Activated CD4-positive, alpha-beta T cell treated with anti-CD3 and anti-CD28 coated beads, Interleukin-2, amount 50 U/mL, for 16 hours (primary cell): ENCODE measurements at regions not wholly inside any gene's neighbourhood (a gene's known extent, or its start where the extent isn't known, plus 50 kb on each side); places are given as distances from the start of the nearest gene placed in this dataset.

Experiments
- DNase-seq: peaks from one replicate; pipeline ENCODE4 v3.0.0-alpha.2; 2020

DNA sequence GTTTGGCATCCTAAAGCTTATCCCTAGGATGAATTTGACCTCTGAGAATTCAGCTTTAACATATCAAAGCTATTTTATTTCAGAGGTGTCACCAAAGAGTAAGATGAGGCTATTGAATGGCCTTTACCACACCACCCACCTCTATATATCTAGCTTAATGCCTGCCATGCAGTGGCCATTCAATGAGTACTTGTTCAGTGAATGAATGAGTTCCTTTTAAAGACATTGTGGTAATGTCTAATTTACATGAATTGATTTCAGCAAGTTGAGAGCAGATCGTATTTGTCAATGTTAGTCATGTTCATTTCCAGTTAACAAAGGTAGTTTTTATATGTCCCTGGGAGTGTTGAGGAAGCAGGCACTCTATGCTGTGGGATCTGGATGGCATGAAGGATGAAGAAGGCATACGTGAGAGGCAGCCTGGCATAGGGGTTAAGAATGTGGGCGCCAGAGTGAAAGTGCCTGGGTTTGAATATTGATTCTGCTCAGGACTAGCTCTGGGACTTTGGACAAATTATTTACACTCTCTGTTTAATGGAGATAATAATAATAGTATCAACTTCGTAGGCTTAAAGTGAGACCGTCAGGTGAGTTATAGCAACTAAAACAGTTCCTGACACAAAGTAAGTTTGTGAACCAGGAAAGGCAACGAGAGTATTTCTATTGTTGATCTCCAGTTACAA lies 434.1 kb upstream of the CHST9 start:
- no peak for DNase-seq

DNA sequence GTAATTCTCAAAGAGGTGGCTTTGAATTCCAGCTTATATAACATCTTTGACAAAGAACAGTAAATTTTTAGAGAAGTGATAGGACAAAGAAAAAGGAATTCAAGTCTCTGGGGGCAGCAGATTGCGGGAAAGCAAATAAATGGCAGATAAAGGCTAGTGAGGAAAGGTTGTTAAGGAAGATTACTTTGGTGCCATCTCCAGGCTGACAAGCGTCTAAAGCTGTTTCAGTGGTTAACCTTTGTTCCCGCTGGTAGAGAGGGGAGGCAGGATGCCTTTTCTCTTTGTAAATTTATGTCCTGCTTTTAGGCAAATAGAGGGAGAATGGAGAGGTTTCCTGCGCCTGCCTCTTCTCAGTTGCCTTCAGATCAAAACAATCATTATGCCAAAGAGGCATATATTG lies 431.2 kb upstream of the CHST9 start:
- DNase-seq, result no peak

DNA sequence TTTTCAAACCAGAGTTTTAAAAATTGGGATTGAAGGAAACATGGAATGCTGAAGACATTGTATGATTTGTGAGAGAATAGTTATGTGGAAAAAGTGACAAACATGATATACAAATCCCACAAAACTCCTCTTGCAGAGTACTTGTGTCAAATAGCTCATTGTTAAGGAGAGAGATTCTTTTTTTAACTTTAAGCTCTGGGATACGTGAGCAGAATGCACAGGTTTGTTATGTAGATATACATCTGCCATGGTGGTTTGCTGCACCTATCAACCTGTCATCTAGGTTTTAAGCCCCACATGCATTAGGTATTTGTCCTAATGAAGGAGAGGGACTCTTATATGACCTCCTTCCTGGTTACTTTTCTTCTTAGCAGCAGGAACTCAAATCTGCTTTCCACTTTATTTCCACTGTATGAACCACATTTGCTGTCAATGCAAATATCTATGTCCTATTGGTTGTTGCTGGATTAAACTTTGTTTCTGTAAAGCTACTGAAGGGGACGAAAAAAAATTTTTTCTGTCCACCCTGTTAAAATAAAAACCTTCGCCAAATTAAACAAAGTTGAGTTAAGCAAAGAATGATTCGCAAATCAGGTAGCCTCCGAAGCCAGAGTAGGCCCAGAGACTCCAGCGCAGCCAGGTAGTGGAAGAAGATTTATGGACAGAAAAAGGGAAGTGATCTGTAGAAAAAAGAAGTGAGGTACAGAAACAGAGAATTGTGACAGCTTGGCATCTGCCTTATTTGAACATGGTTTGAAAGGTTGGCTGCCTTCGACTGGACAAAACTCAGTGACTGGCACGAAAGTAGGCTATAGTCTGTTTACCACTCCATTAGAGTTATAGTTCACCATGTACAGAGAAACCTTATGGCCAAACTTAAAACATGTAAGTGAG lies 430.1 kb upstream of the CHST9 start:
- no peak for DNase-seq

DNA sequence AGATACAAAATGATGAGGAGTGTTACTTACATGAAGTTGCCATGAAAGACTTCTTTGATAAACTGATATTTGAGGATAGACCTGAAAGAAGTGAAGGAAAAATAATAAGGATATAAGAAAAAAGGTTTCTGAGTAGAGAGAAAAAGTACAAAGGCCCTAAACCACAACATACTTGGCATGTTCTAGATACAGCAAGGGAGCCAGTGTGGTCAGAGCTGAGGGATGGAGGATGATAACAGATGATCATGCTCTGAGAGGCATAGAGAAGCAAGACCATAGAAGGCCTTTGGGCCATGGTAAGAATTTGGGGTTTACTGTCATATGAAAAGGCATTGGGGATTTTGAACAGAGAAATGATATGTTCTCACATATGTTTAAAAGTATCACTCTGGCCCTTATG lies 424.1 kb upstream of the CHST9 start:
- DNase-seq, result no peak

DNA sequence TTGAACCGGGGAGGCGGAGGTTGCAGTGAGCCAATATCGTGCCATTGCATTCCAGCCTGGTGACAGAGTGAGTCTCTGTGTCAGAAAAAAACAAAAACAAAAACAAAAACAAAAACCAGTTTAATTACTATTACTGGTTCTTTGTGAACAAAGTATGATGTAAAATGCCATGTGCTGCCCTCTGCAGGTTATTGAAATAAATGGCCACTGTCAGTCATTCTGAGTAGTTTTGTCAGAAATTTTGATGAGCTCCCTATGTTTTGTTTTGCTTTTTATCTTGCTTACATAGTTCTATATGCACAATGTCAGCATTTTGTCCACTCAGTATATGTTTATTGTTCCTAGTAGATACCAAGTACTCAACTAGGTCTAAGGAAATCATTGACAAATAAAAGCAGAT lies 423.6 kb upstream of the CHST9 start:
- peak; percentile 1 for DNase-seq

DNA sequence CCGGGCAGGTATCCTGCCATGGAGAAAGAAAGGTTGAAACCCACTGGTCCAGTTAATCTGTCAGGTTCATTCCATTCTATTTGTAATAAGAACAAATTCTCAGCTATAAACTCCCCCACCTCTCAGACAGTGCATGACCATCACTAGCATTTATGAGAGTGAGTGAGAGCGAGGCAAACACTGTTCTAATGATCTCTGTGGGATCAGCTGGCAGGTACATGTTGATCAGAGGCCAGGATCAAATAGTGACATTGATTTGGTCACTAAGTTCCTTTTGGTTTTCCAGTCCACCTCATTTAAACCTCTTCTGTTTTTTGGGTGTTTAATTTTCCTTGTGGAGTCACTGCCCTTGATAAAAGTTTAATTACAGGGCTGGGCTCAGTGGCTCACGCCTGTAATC lies 423.1 kb upstream of the CHST9 start:
- no peak for DNase-seq

DNA sequence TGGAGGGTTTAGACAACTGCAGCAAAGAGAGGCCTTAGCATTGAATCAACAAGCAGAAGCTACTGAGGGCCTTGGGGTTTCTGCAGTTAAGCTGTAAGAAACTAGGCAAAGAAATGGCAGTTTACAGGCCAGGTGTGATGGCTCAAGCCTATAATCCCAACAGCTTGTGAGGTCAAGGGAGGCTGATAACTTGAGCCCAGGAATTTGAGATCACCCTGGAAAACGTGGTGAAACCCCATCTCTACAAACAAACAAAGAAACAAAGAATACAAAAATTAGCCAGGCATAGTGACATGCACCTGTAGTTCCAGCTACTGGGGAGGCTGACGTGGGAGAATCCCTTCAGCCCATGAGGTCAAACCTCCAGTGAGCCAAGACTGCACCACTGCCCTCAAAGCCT lies 421.6 kb upstream of the CHST9 start:
- no peak for DNase-seq

DNA sequence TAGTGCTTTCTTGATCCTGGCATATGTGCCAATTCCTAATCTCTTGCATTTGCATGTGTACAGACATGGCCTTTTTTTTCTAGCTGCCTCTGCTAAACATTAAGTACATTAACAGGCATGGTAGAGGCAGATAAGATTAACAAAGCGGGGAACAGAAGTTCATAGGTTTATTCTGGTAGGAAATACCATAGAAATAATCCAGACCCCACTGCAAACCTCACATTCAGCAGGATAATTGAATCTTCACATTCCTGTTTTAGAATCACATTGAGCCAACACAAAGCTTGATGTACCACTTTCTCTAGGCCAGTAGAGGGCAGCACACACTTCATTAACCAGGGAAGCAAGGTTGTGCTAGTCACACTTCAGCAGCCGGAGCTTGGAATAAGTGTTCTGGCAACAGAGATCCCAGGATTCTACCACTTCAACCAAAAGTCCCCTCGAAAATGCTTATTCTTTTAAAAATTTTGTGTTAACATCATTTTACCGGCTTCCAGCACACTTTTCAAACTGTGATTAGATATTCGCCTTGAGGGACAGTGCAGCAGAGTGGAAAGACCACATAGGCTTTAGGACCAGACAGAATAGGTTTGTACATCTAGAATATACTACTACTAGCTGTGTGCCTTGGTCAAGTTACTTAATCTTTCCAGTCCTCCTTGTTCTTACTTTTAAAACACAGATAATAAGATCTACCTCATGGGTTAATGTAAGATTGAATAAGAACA lies 420.2 kb upstream of the CHST9 start:
- DNase-seq, result peak; percentile 32

DNA sequence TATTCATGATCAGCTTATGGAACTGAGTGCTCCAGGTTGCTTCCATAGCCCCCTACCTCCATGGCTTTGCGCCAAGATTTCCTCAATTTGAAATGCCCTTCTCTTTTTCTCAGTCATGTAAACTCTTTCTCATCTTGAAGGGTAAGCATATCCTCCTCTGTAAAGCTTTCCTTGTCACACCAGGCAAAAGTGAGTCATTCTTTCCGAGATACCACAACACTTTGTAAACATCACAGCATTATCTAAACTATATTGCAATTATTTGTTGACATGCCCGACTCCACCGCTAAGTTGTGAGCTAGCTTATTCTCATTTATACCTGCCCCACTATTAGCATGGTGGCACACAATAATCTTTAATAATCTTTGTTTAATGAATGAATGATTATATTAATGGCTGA lies 419.5 kb upstream of the CHST9 start:
- DNase-seq, result no peak

DNA sequence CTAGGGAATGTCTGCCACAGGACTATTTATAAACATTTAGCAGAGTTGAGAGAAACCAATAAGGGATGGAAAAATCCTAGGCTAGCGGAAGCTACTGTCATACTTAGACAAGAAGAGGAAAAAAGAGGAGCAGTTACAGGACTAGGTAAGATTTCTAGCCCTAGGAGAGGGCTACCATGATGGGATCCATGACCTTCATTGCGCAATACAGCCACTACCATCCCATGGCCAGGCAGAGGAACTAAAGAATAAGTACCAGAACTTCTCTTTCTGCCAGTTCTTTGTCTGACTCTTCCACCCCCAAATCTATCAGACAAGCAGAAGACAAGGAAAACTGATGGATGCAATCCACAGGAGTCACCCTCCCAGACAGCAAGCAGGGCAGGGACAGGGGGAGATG lies 417.0 kb upstream of the CHST9 start:
- no peak for DNase-seq

DNA sequence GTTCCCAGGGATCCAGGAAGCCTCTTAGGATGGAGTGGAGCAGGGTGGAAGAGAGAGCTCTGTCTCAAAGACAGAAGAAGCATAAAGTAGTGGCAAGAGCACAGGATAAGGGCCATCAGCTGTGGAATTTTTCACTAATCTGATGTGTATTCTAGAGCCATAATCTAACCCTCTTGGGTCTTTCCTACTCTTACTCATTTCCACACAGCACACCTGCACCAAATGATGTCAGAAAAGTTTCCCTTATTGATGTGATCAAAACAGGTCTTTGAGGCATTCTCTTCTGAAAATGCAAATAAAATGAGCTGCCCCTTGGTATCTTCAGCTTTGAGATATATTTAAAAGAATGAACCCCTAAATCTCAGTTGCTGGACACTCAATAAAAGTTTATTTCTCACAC lies 415.1 kb upstream of the CHST9 start:
- DNase-seq, result no peak

DNA sequence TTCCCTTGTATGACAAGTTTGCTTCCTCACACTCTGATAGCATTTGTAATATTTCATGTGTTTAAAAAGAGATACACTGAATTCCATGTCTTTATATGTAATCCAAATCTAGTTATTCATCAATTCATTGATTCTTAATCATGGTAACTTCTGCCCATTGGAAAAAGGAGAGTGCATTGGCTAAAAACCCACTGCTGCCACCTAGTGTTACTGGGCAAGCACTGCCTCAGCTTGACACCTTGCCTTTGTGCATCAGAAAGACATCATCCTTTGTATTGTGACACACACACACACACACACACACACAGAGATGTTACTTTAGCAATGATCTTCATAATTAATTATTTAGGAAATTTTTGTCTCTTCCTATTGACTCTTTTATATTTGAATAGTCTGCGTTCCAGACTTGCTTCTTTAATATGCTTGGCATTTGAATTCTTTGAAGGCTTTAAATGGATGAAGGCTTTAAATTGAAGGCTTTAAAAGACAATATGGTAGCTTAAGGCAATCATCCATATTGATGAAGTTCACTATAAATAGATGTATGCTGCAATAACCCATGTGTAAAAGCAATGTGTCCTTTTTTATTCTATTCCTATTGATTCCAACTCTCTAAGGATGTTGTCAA lies 414.2 kb upstream of the CHST9 start:
- peak; percentile 55 for DNase-seq

DNA sequence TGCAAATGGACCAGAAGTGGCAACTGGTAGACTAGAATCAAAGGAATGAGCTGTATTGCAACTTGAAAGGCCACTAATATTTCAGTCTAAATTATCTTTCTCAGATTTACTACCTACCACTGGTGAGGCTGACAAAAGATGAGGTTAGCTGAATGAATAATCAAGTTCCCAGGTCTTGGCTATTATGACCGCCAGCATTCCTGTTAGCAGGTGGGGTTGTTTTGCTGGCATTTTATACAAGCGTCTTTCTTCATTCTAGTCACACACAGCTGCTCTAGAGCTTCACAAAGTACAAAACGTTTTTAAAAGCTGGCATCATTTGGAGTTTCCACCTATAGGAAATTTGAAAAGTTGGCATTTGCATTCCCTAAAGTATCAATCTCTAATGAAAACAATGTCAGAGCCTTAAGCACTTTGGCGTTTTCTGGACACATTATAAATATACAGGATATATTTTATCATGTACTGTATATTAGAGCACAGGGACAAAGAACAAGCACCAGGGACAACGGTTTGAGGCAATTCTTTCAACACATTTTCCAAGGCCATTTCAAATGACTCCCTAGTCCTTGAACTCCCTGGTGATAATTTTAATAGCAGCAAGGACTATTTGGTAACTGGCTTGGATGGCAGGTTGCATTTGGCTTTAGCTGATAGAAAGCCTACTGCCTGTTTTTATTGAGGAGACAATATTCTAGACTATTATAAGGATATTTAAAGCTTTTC lies 410.2 kb upstream of the CHST9 start:
- no peak for DNase-seq

DNA sequence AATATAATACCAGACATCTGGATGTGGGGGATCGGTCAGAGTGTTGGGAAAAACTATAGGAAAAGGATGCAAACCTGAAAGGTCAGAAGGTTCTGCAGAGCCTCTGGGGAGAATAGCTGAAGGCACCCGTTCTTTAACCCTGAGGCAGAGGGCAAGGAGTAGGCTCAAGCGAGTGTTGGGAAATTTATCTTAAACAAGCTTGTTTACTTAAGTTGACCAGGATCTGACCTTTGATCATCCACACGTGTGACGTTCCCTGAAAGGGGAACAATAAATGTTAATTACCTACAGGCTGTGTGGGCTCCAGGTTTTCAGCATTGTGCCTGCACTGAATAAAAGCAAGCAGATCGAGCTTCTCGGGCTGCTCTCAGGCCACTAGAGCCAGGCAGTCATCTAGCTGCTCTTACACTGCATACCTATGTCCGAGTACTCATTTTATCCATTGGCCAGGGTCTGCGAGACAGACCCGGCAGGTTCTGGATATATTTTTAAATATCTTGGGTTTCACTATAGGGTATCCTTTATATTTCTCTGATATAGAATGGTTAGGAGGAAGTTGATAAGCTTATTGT lies 400.6 kb upstream of the CHST9 start:
- DNase-seq, result no peak

DNA sequence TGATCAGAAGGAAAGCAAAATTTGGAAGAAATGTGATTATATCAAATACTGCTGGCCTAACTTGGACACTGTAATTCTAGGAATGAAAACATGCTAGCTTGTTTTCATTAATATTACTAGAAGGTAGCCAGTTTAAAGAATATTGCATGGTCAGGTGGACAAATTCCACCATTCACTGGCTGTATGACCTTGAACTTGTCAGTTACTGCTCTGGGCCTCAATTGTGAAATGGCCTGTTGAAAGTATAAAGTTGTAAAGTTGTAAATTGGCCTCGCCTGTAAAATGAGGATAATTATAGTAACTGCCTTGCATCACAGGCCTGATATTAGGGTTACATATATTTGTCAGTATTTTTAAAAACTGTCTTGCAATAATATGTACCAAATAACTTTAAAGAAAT lies 398.4 kb upstream of the CHST9 start:
- DNase-seq, result no peak

DNA sequence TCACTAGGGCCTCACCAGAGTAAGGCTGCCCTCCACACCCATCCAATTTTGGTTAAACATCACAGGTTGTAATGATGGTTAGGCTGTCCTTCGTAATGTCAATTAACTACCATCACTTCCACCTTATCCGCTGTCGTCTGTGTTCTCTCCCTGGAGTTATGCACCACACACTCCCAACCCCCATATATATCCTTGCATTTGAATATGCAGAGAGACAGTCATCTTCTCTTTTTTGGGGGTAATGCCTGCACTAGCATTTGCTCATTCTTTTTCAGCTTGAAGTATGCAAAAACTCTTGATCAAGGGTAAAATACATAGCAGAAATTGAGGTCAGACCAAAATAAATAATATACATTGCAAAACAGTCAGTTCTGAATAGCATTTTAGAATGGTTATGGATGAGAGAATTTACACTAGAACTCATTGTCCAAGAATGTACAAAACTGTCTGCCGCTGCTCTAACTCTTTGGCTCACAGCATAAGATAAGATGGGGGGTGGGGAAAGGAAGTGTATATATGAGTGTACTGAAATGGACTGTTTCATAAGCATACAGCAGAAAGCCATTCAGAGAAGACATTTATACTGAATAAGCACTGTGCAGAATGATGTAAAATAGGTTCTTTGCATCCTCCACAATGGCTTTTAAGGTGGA lies 397.8 kb upstream of the CHST9 start:
- no peak for DNase-seq

DNA sequence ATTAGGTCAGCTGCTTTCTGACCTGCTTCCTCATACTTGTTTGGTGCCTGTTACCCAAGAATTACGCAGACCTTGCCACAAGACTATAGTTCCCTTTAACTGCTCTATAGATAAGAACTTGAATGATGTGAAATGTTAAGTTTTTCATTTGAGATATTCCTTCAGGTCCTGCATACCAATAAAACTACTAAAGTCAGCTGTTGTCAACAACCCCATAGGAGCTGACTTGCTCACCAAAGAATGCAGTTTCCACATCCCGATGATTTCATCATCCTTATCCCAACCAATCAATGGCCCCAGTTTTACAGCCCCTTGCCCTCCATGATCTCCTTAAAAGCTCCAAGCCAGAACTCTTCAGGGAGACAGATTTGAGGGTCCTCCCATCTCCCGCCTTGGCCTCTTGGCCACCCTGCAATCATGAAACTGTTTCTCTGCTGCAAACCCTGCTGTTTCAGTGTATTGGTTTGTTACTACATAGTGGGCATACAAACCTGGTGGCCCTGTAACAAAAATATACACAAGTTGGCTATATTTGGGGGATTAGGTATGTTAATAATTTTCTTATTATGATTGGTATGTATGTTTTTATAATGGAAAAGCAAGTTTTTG lies 396.3 kb upstream of the CHST9 start:
- DNase-seq, result no peak

DNA sequence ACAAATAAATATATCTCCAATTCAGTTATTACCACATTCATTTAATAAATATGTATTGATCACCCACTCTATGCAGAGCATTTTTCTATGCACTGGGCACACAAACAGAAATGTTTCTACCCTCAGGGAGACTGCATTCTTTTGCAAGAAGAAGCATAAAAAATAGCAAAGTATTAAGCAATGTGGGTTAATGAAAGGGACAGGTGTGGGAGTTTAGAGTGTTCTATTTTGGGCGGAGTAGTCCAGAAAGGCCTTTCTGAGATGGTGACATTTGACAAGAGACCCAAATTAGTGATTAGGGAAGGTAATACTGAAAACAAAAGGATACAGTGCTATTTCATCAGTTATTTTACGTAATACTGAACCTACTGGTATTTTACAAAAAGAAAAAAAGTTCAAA lies 394.3 kb upstream of the CHST9 start:
- DNase-seq, result no peak

DNA sequence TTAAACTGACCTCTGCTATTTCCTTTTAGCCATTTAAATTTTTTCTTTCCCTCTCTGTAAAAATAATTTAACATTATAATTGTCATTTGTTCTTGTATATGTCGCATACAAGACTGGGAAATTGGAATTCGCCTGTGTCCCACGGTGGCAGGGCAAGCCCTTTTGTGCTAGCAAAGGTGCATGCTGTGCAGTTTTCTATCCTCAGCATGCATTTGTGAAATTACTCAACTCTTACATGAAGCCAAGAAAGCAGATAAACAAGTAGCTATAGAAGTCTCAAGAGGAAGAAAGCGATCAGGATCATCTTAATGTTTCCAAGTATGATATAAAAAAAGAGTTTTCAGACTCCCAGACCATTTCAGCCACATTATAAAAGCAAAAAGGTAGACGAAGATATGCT lies 392.6 kb upstream of the CHST9 start:
- DNase-seq, result no peak

DNA sequence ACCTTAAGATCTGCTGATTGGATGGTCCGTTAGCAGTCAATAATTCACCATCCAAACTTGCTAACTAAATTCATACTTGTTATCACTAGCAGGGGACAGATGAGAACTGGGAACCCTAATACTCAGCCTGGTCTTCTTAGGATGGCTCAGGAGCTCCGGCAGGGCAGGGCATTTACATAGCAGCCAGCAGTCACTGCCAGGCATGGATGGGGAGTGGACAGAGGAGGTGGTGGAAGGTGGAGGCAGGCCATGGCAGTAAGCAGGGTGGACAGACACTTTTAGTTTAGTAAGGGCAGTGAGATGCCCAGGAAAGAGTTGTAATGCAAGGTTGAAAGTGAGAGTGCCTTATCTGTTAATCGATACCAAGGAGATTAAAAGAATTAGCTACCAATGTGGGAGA lies 392.2 kb upstream of the CHST9 start:
- no peak for DNase-seq

DNA sequence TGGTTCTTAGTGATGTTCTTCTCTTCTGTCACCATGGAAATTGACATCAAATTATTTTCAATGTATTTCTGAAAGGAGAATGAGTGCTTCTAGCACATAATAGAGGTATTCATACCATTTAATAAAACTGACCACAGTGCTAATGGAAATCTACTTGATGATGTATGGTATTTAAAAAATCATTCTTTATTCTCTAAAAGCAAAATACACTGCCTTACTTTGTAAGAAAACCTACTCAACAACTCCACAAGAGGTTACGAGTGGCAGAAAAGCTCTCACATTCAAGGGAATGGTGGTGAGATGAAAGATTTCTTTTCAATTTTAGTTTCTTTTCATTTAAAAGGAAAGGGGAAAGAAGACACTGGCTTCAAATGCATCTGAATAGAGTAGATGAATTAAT lies 382.3 kb upstream of the CHST9 start:
- no peak for DNase-seq
